ENCODE measurements at regions not wholly inside any gene's neighbourhood (a gene's known extent, or its start where the extent isn't known, plus 50 kb on each side); places are given as distances from the start of the nearest gene placed in this dataset.

GRCh38 chr6:155509743-155510475 is 54.3 kb upstream of the NOX3 start:
- 86% methylated on average over 1 of the region's 2 CpGs for WGBS (ENCODE audit: insufficient coverage, low lambda C conversion rate)
- no peaks in the 10 kb centered on the region for H3K27me3 ChIP-seq (ENCODE audit: control insufficient read depth, insufficient read depth, low read length)
- no peaks in the 10 kb centered on the region for H3K36me3 ChIP-seq (ENCODE audit: control insufficient read depth, insufficient read depth, low read length)
- no peaks in the 10 kb centered on the region for H3K4me1 ChIP-seq (ENCODE audit: control insufficient read depth, insufficient read depth, low read length)
- H3K4me3 ChIP-seq (ENCODE audit: low read length), result no peak overlapping the region
- no peak for DNase-seq
- no peak overlapping the region for H3K27ac ChIP-seq (ENCODE audit: low read length)
- no peaks in the 10 kb centered on the region for H3K9me3 ChIP-seq (ENCODE audit: control insufficient read depth, low read depth, low read length)

DNA sequence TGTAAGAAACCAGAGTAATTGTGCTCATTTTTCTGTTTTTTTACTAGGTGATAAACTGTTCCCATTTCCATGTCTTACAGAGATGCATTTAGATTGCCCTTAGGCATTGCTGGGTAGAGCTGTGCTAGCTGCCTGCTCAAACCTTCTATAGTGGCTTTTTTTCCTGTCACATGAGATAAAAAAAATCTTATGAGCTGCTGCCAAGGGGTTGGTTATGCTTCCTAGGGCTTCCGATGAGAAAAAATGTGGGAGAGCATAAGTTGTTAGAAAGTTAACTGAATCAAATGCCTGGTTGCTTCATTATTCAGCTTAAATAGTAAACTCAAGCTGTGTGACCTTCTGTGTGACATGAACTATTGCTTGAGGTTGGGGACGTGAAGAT is 50.0 kb upstream of the NOX3 start:
- H3K27me3 ChIP-seq (ENCODE audit: control insufficient read depth, insufficient read depth, low read length), result no peaks in the 10 kb centered on the region
- H3K36me3 ChIP-seq (ENCODE audit: control insufficient read depth, insufficient read depth, low read length), result no peaks in the 10 kb centered on the region
- WGBS (ENCODE audit: insufficient coverage, low lambda C conversion rate), result no CpG with 5 or more reads among the region's 2 CpGs
- H3K27ac ChIP-seq (ENCODE audit: low read length), result no peak overlapping the region
- H3K4me3 ChIP-seq (ENCODE audit: low read length), result no peak overlapping the region
- no peak for DNase-seq
- H3K4me1 ChIP-seq (ENCODE audit: control insufficient read depth, insufficient read depth, low read length), result no peaks in the 10 kb centered on the region
- H3K9me3 ChIP-seq (ENCODE audit: control insufficient read depth, low read depth, low read length), result no peaks in the 10 kb centered on the region

Data from large intestine (tissue), 3 donors.